ENCODE measurements at regions not wholly inside any gene's neighbourhood (a gene's known extent, or its start where the extent isn't known, plus 50 kb on each side); places are given as distances from the start of the nearest gene placed in this dataset.

- Histone ChIP-seq H3K4me3 (no peak overlapping the region), H3K36me3 (no peaks in the 10 kb centered on the region), H3K27ac (no peak overlapping the region), H3K4me1 (no peaks in the 10 kb centered on the region), H3K27me3 (no peaks in the 10 kb centered on the region), H3K9me3 (no peaks in the 10 kb centered on the region)
- WGBS, 2 donors: 84 to 86% methylated on average over 12 of the region's 12 CpGs
- no peak for DNase-seq
- ATAC-seq: no peak
- intact Hi-C loops (cut with DNase I): no loop called here
- FAIRE-seq: no peak
- TF ChIP-seq, protein P1, sequence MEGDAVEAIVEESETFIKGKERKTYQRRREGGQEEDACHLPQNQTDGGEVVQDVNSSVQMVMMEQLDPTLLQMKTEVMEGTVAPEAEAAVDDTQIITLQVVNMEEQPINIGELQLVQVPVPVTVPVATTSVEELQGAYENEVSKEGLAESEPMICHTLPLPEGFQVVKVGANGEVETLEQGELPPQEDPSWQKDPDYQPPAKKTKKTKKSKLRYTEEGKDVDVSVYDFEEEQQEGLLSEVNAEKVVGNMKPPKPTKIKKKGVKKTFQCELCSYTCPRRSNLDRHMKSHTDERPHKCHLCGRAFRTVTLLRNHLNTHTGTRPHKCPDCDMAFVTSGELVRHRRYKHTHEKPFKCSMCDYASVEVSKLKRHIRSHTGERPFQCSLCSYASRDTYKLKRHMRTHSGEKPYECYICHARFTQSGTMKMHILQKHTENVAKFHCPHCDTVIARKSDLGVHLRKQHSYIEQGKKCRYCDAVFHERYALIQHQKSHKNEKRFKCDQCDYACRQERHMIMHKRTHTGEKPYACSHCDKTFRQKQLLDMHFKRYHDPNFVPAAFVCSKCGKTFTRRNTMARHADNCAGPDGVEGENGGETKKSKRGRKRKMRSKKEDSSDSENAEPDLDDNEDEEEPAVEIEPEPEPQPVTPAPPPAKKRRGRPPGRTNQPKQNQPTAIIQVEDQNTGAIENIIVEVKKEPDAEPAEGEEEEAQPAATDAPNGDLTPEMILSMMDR (IDR thresholded peaks at IDR 0.05): no peak
Observed at GRCh38 chr2:5923957-5924945, 232.1 kb downstream of the SOX11 start.

DNA sequence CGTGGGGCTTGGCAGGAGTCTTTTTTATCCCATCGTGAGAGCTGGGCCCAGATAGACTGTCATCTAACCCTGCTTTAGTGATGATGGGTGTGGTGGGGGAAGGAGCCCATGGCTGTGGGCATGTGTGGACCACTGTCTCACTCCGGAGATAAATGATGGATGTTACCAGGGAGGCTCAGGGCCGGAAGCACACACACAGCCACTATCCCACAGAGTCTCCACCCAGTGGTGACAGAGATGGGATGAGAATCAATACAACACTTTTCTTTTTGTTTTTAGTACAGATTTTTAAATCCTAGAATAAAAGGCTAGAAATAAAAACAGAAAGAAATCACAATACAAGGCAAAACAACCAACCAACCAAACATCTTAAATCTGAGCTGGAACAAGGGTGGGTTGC, 233.4 kb downstream of the SOX11 start:
- WGBS, 2 donors: 72 to 90% methylated on average over 4 of the region's 4 CpGs
- no peaks in the 10 kb centered on the region for H3K36me3 ChIP-seq

DNA sequence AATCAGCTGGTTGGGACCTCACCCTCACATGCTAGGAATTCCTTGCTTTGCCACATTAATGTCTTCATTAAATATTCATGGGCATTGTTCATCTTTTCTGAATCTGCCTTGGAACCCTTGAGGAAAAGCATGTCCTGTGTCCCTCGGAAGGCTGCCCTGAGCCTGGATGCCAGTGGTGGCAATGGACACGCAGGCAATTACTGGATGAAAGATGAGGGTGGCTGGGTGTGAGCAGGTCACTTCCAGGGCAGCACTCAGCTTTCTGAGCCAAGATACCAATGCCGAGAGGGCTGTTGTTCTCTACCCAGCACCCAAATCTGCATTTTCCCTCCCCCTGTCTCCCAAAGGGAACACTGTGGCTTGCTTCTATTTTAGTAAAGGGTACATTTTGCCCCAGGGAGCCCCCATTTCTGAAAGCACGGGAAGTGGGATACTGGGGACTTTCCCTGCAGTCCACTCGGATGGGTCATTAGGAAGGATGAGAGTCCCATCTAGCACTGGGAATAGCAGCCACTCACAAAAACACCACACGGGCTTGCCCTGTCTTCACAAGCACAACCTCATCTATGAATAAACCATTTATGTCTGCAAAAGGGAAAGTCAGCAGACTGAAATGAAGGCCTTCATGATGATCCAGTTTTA, 234.8 kb downstream of the SOX11 start:
- FAIRE-seq (no peak), ATAC-seq (no peak), DNase-seq (no peak)
- Histone ChIP-seq H3K27ac (no peak overlapping the region), H3K4me1 (no peaks in the 10 kb centered on the region), H3K4me3 (no peak overlapping the region), H3K9me3 (no peaks in the 10 kb centered on the region), H3K36me3 (no peaks in the 10 kb centered on the region), H3K27me3 (no peaks in the 10 kb centered on the region)
- TF ChIP-seq, protein P1 (IDR thresholded peaks at IDR 0.05): no peak
- intact Hi-C loops (cut with DNase I): no loop called here
- 50 to 52% methylated on average over 6 of the region's 6 CpGs for WGBS, 2 donors

More for the DNA sequence above, 233.4 kb downstream of the SOX11 start:
- Histone ChIP-seq H3K9me3 (no peaks in the 10 kb centered on the region), H3K4me3 (no peak overlapping the region), H3K4me1 (no peaks in the 10 kb centered on the region), H3K27me3 (no peaks in the 10 kb centered on the region), H3K27ac (no peak overlapping the region)
- FAIRE-seq (no peak), ATAC-seq (no peak), DNase-seq (no peak)
- TF ChIP-seq, protein P1 (IDR thresholded peaks at IDR 0.05): no peak
- intact Hi-C loops (cut with DNase I): no loop called here

GRCh38 chr2:5932556-5933469, 240.6 kb downstream of the SOX11 start:
- DNase-seq (peak; percentile 27 to 78 (median 58)), ATAC-seq (peak; percentile 86 to 97 (median 94)), FAIRE-seq (no peak)
- no peak overlapping the region for H3K27ac ChIP-seq
- H3K9me3 ChIP-seq: no peaks in the 10 kb centered on the region
- no peaks in the 10 kb centered on the region for H3K36me3 ChIP-seq
- no peaks in the 10 kb centered on the region for H3K27me3 ChIP-seq
- TF ChIP-seq, protein P1 (IDR thresholded peaks at IDR 0.05): no peak
- no peaks in the 10 kb centered on the region for H3K4me1 ChIP-seq
- peak overlapping the region in 3 of 4 donors; percentile 3 to 33 (median 8) for H3K4me3 ChIP-seq
- intact Hi-C loops (cut with DNase I): no loop called here
- WGBS, 2 donors: 15 to 17% methylated on average over 25 of the region's 25 CpGs

Data from pancreas (tissue), 10 donors.